PC-9 (cell line): ENCODE measurements at regions not wholly inside any gene's neighbourhood (a gene's known extent, or its start where the extent isn't known, plus 50 kb on each side); places are given as distances from the start of the nearest gene placed in this dataset.

Experiments used
- EZH2 ChIP-seq: fragments of 200-600 bp; sonication (generic); IDR thresholded peaks from 2 replicates; pipeline ENCODE4 v1.8.0; 2017; ENCODE audit warnings: antibody characterized with exemption, low read depth
- TF ChIP-seq, protein P1 (sequence below): fragments of 200-600 bp; sonication (generic); conservative IDR thresholded peaks from 2 replicates; pipeline ENCODE4 v1.6.1; 2017; ENCODE audit warnings: mixed run types, antibody characterized with exemption, mild to moderate bottlenecking, moderate library complexity

DNA sequence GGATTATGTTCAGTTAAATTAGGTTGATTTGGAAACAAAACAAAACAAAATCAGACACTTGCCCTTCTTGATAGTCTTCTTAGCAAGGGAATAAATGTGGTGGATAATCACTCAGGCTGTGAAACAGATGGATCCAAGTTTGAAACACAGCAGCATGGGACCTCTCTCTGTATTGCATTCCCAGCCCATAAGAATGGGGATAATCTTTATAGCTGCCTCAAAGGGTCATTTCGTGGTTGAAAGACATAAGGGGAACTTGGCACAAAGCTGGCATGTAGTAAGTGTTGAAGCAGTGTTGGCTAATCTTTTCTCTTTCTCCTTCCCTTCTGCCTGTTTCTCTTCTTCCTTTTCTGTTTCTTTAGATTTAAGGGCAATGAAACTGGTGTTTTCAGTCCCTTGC is 333.9 kb upstream of the TLE4 start:
- TF ChIP-seq, protein P1, sequence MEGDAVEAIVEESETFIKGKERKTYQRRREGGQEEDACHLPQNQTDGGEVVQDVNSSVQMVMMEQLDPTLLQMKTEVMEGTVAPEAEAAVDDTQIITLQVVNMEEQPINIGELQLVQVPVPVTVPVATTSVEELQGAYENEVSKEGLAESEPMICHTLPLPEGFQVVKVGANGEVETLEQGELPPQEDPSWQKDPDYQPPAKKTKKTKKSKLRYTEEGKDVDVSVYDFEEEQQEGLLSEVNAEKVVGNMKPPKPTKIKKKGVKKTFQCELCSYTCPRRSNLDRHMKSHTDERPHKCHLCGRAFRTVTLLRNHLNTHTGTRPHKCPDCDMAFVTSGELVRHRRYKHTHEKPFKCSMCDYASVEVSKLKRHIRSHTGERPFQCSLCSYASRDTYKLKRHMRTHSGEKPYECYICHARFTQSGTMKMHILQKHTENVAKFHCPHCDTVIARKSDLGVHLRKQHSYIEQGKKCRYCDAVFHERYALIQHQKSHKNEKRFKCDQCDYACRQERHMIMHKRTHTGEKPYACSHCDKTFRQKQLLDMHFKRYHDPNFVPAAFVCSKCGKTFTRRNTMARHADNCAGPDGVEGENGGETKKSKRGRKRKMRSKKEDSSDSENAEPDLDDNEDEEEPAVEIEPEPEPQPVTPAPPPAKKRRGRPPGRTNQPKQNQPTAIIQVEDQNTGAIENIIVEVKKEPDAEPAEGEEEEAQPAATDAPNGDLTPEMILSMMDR, result no peak
- no peak for TF ChIP-seq EZH2
